ENCODE measurements at regions not wholly inside any gene's neighbourhood (a gene's known extent, or its start where the extent isn't known, plus 50 kb on each side); places are given as distances from the start of the nearest gene placed in this dataset.
A peak's percentile ranks its signal among the peaks of the same experiment; 100 is the strongest.

- Histone ChIP-seq H3K9me3 (ENCODE audit: insufficient read depth, low read length, severe bottlenecking) (no peaks in the 10 kb centered on the region), H3K4me1 (ENCODE audit: insufficient read depth, low read length) (no peaks in the 10 kb centered on the region), H3K27ac (ENCODE audit: low read length) (no peak overlapping the region), H2AFZ (ENCODE audit: low read depth, low read length) (no peak overlapping the region), H3K36me3 (ENCODE audit: insufficient read depth, low read length) (no peaks in the 10 kb centered on the region), H3K4me3 (ENCODE audit: low read depth in 1 of 2, low read length in 2 of 2) (no peak overlapping the region), H4K20me1 (ENCODE audit: insufficient read depth, low read length) (no peaks in the 10 kb centered on the region), H3K79me2 (ENCODE audit: insufficient read depth, low read length) (no peaks in the 10 kb centered on the region), H3K9ac (ENCODE audit: low read depth, low read length) (no peak overlapping the region), H3K27me3 (ENCODE audit: insufficient read depth, low read length, poor library complexity) (no peaks in the 10 kb centered on the region), H3K4me2 (ENCODE audit: insufficient read depth, low read length) (no peak overlapping the region)
- DNase-seq (peak; percentile 23), ATAC-seq (ENCODE audit: insufficient read depth, low read depth) (no peak)
- TF ChIP-seq EZH2 (IDR thresholded peaks at IDR 0.05; ENCODE audit: borderline replicate concordance, low read depth, low read length, severe bottlenecking) (no peak), CTCF (IDR thresholded peaks at IDR 0.05; ENCODE audit: borderline replicate concordance, extremely low read depth, low read length, poor library complexity, severe bottlenecking) (peak; percentile 55)
These were observed 100.1 kb upstream of the VCX3B start for GRCh38 chrX:8364369-8365141.

GRCh38 chrX:8366481-8366880 is 98.1 kb upstream of the VCX3B start:
- no peak overlapping the region for H2AFZ ChIP-seq (ENCODE audit: low read depth, low read length)
- H3K9ac ChIP-seq (ENCODE audit: low read depth, low read length) = no peak overlapping the region
- H3K4me1 ChIP-seq (ENCODE audit: insufficient read depth, low read length) = no peaks in the 10 kb centered on the region
- H3K4me2 ChIP-seq (ENCODE audit: insufficient read depth, low read length) = no peak overlapping the region
- no peaks in the 10 kb centered on the region for H3K79me2 ChIP-seq (ENCODE audit: insufficient read depth, low read length)
- no peak overlapping the region for H3K27ac ChIP-seq (ENCODE audit: low read length)
- DNase-seq = no peak
- no peaks in the 10 kb centered on the region for H3K9me3 ChIP-seq (ENCODE audit: insufficient read depth, low read length, severe bottlenecking)
- no peak overlapping the region for H3K4me3 ChIP-seq (ENCODE audit: low read depth in 1 of 2, low read length in 2 of 2)
- no peak for ATAC-seq (ENCODE audit: insufficient read depth, low read depth)
- no peaks in the 10 kb centered on the region for H4K20me1 ChIP-seq (ENCODE audit: insufficient read depth, low read length)
- H3K36me3 ChIP-seq (ENCODE audit: insufficient read depth, low read length) = no peaks in the 10 kb centered on the region
- TF ChIP-seq EZH2 (IDR thresholded peaks at IDR 0.05; ENCODE audit: borderline replicate concordance, low read depth, low read length, severe bottlenecking) (no peak), CTCF (IDR thresholded peaks at IDR 0.05; ENCODE audit: borderline replicate concordance, extremely low read depth, low read length, poor library complexity, severe bottlenecking) (no peak)
- no peaks in the 10 kb centered on the region for H3K27me3 ChIP-seq (ENCODE audit: insufficient read depth, low read length, poor library complexity)

GRCh38 chrX:8374041-8374825 is 90.4 kb upstream of the VCX3B start:
- ATAC-seq (ENCODE audit: insufficient read depth, low read depth) (no peak), DNase-seq (no peak)
- Histone ChIP-seq H3K9me3 (ENCODE audit: insufficient read depth, low read length, severe bottlenecking) (peaks cover 4% of the 10 kb centered on the region), H4K20me1 (ENCODE audit: insufficient read depth, low read length) (no peaks in the 10 kb centered on the region), H3K9ac (ENCODE audit: low read depth, low read length) (no peak overlapping the region), H3K27me3 (ENCODE audit: insufficient read depth, low read length, poor library complexity) (no peaks in the 10 kb centered on the region), H3K4me1 (ENCODE audit: insufficient read depth, low read length) (no peaks in the 10 kb centered on the region), H3K27ac (ENCODE audit: low read length) (no peak overlapping the region), H2AFZ (ENCODE audit: low read depth, low read length) (no peak overlapping the region), H3K4me3 (ENCODE audit: low read depth in 1 of 2, low read length in 2 of 2) (no peak overlapping the region), H3K4me2 (ENCODE audit: insufficient read depth, low read length) (no peak overlapping the region), H3K79me2 (ENCODE audit: insufficient read depth, low read length) (no peaks in the 10 kb centered on the region), H3K36me3 (ENCODE audit: insufficient read depth, low read length) (no peaks in the 10 kb centered on the region)
- no peak for TF ChIP-seq EZH2 (IDR thresholded peaks at IDR 0.05; ENCODE audit: borderline replicate concordance, low read depth, low read length, severe bottlenecking)
- TF ChIP-seq CTCF (IDR thresholded peaks at IDR 0.05; ENCODE audit: borderline replicate concordance, extremely low read depth, low read length, poor library complexity, severe bottlenecking) = no peak

All from DND-41 (cell line).